ENCODE measurements at regions not wholly inside any gene's neighbourhood (a gene's known extent, or its start where the extent isn't known, plus 50 kb on each side); places are given as distances from the start of the nearest gene placed in this dataset.

GRCh38 chr13:76632401-76633044, 253.7 kb downstream of the KCTD12 start:
- no peak for TF ChIP-seq CTCF (conservative IDR thresholded peaks at IDR 0.05 in 1 of 2, IDR thresholded peaks at IDR 0.05 in 1 of 2; ENCODE audit: low read depth in 1 of 2, low read length in 2 of 2)
- TF ChIP-seq EZH2 (IDR thresholded peaks at IDR 0.05; ENCODE audit: low read length, missing control alignments) = no peak

All from fibroblast of lung (primary cell).